ENCODE measurements at regions not wholly inside any gene's neighbourhood (a gene's known extent, or its start where the extent isn't known, plus 50 kb on each side); places are given as distances from the start of the nearest gene placed in this dataset.

- no peak for TF ChIP-seq RFX5 (IDR thresholded peaks at IDR 0.05; ENCODE audit: low read depth, low read length)
- TF ChIP-seq, protein P1, sequence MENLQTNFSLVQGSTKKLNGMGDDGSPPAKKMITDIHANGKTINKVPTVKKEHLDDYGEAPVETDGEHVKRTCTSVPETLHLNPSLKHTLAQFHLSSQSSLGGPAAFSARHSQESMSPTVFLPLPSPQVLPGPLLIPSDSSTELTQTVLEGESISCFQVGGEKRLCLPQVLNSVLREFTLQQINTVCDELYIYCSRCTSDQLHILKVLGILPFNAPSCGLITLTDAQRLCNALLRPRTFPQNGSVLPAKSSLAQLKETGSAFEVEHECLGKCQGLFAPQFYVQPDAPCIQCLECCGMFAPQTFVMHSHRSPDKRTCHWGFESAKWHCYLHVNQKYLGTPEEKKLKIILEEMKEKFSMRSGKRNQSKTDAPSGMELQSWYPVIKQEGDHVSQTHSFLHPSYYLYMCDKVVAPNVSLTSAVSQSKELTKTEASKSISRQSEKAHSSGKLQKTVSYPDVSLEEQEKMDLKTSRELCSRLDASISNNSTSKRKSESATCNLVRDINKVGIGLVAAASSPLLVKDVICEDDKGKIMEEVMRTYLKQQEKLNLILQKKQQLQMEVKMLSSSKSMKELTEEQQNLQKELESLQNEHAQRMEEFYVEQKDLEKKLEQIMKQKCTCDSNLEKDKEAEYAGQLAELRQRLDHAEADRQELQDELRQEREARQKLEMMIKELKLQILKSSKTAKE (IDR thresholded peaks at IDR 0.05; ENCODE audit: low read depth, poor library complexity, severe bottlenecking), result no peak
- no peak for TF ChIP-seq DPF2 (IDR thresholded peaks at IDR 0.05)
- no peak for TF ChIP-seq NRF1 (conservative IDR thresholded peaks at IDR 0.05; ENCODE audit: low read depth, low read length)
- TF ChIP-seq BCL11A (IDR thresholded peaks at IDR 0.05; ENCODE audit: low read depth, low read length), result no peak
- no peak for TF ChIP-seq BHLHE40 (IDR thresholded peaks at IDR 0.05; ENCODE audit: borderline replicate concordance in 1 of 2, low read depth in 2 of 2, low read length in 1 of 2)
Observed at GRCh38 chr14:100675699-100676684, 50.7 kb upstream of the DLK1 start (continued).
